ENCODE measurements at regions not wholly inside any gene's neighbourhood (a gene's known extent, or its start where the extent isn't known, plus 50 kb on each side); places are given as distances from the start of the nearest gene placed in this dataset.

- TF ChIP-seq, protein P1, sequence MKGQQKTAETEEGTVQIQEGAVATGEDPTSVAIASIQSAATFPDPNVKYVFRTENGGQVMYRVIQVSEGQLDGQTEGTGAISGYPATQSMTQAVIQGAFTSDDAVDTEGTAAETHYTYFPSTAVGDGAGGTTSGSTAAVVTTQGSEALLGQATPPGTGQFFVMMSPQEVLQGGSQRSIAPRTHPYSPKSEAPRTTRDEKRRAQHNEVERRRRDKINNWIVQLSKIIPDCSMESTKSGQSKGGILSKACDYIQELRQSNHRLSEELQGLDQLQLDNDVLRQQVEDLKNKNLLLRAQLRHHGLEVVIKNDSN (IDR thresholded peaks at IDR 0.05; ENCODE audit: borderline replicate concordance, low read depth) = no peak
- TF ChIP-seq GABPA (IDR thresholded peaks at IDR 0.05; ENCODE audit: low read depth) = no peak
- TF ChIP-seq JUND (IDR thresholded peaks at IDR 0.05) = no peak
- TF ChIP-seq TCF12 (IDR thresholded peaks at IDR 0.05) = no peak
- TF ChIP-seq NFIC (IDR thresholded peaks at IDR 0.05; ENCODE audit: borderline replicate concordance) = no peak
- TF ChIP-seq EZH2phosphoT487 (IDR thresholded peaks at IDR 0.05; ENCODE audit: borderline replicate concordance, low read depth) = no peak
These were observed 85.2 kb downstream of the ELOVL4 start (continued) for GRCh38 chr6:79862126-79862525.

GRCh38 chr6:79861023-79861422, 86.3 kb downstream of the ELOVL4 start:
- H3F3A ChIP-seq (replicated peaks; ENCODE audit: insufficient read depth) = no peaks in the 10 kb centered on the region
- WGBS (ENCODE audit: low lambda C conversion rate) = 59% methylated on average over 7 of the region's 7 CpGs
- no peak overlapping the region for H3K4me2 ChIP-seq
- H3K27me3 ChIP-seq (ENCODE audit: insufficient read depth) = no peaks in the 10 kb centered on the region
- no peaks in the 10 kb centered on the region for H3K79me2 ChIP-seq (ENCODE audit: insufficient read depth)
- DNase-seq = no peak
- no peak overlapping the region for H3K27ac ChIP-seq (ENCODE audit: low read depth in 2 of 2, low read length in 1 of 2)
- no peak overlapping the region for H3K4me3 ChIP-seq (ENCODE audit: low read depth in 2 of 2, low read length in 1 of 2)
- H4K20me1 ChIP-seq (ENCODE audit: insufficient read depth) = no peaks in the 10 kb centered on the region
- ChIA-PET POLR2A (no interaction called here), CTCF (interaction anchor here (1.2 to 2.3 kb wide), 4 partner anchors 9 to 82 kb away, joined by 4 to 13 read pairs (median 6); no protein-coding TSS in a partner anchor)
- no peaks in the 10 kb centered on the region for H3K36me3 ChIP-seq (replicated peaks in 1 of 2; ENCODE audit: control insufficient read depth in 1 of 2, insufficient read depth in 2 of 2, low read length in 1 of 2)
- H2AFZ ChIP-seq (ENCODE audit: low read depth) = no peak overlapping the region
- no peak overlapping the region for H3K9ac ChIP-seq
- no peaks in the 10 kb centered on the region for H3K9me3 ChIP-seq
- TF ChIP-seq FOXM1 (IDR thresholded peaks at IDR 0.05; ENCODE audit: low read depth) (no peak), EZH2phosphoT487 (IDR thresholded peaks at IDR 0.05; ENCODE audit: borderline replicate concordance, low read depth) (no peak), GATA2 (CRISPR knock-in tag; IDR thresholded peaks at IDR 0.05) (0 out of 2 replicates have a peak, but pooled peaks have one; percentile 14)
- TF ChIP-seq, protein P2, sequence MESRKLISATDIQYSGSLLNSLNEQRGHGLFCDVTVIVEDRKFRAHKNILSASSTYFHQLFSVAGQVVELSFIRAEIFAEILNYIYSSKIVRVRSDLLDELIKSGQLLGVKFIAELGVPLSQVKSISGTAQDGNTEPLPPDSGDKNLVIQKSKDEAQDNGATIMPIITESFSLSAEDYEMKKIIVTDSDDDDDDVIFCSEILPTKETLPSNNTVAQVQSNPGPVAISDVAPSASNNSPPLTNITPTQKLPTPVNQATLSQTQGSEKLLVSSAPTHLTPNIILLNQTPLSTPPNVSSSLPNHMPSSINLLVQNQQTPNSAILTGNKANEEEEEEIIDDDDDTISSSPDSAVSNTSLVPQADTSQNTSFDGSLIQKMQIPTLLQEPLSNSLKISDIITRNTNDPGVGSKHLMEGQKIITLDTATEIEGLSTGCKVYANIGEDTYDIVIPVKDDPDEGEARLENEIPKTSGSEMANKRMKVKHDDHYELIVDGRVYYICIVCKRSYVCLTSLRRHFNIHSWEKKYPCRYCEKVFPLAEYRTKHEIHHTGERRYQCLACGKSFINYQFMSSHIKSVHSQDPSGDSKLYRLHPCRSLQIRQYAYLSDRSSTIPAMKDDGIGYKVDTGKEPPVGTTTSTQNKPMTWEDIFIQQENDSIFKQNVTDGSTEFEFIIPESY (IDR thresholded peaks at IDR 0.05; ENCODE audit: borderline replicate concordance, low read depth) = no peak
- TF ChIP-seq, protein P3, sequence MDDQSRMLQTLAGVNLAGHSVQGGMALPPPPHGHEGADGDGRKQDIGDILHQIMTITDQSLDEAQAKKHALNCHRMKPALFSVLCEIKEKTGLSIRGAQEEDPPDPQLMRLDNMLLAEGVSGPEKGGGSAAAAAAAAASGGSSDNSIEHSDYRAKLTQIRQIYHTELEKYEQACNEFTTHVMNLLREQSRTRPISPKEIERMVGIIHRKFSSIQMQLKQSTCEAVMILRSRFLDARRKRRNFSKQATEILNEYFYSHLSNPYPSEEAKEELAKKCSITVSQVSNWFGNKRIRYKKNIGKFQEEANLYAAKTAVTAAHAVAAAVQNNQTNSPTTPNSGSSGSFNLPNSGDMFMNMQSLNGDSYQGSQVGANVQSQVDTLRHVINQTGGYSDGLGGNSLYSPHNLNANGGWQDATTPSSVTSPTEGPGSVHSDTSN (IDR thresholded peaks at IDR 0.05) = no peak
- H3K4me1 ChIP-seq (ENCODE audit: control insufficient read depth in 1 of 2, insufficient read depth in 2 of 2, low read depth in 1 of 2, low read length in 1 of 2) = peaks cover 0 to 8% of the 10 kb centered on the region in 2 experiments; a peak in 1 of 4 replicates
- no peaks in the 10 kb centered on the region for H3K9me2 ChIP-seq

DNA sequence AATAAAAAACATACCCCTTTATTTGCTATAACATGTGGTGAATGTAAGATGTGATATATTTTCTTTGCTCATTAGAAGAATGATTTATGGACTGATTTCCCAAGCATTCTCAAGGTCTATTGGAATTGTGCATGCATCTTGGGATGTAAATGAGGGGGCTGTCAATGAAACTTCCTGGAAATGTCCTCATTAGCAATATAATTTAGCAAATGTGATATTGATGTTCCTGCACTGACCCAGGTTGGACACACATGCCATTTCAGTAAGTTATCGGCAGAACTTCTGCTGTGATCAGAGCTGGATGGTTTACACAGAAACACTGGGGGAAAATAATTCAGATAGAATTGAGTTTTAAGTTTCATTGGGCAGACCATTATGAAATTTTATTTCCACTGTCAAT, 99.9 kb downstream of the ELOVL4 start:
- Histone ChIP-seq H3K36me3 (replicated peaks in 1 of 2; ENCODE audit: control insufficient read depth in 1 of 2, insufficient read depth in 2 of 2, low read length in 1 of 2) (no peaks in the 10 kb centered on the region), H3K27me3 (ENCODE audit: insufficient read depth) (no peaks in the 10 kb centered on the region), H4K20me1 (ENCODE audit: insufficient read depth) (no peaks in the 10 kb centered on the region), H3K79me2 (ENCODE audit: insufficient read depth) (no peaks in the 10 kb centered on the region), H3K9ac (no peak overlapping the region), H2AFZ (ENCODE audit: low read depth) (no peak overlapping the region), H3K9me2 (no peaks in the 10 kb centered on the region), H3K9me3 (no peaks in the 10 kb centered on the region), H3K4me2 (no peak overlapping the region), H3K27ac (ENCODE audit: low read depth in 2 of 2, low read length in 1 of 2) (no peak overlapping the region), H3K4me3 (ENCODE audit: low read depth in 2 of 2, low read length in 1 of 2) (no peak overlapping the region), H3F3A (replicated peaks; ENCODE audit: insufficient read depth) (no peaks in the 10 kb centered on the region), H3K4me1 (ENCODE audit: control insufficient read depth in 1 of 2, insufficient read depth in 2 of 2, low read depth in 1 of 2, low read length in 1 of 2) (no peaks in the 10 kb centered on the region)
- whole genome bisulfite sequencing (ENCODE audit: low lambda C conversion rate) = 92% methylated on average over 1 of the region's 1 CpG
- ChIA-PET CTCF (interaction anchor here (0.9 to 1.1 kb wide), 4 partner anchors 33 to 380 kb away, joined by 3 read pairs; no protein-coding TSS in a partner anchor), POLR2A (no interaction called here)
- no peak for DNase-seq
- TF ChIP-seq NRF1 (IDR thresholded peaks at IDR 0.05; ENCODE audit: low read depth, low read length) = no peak
- no peak for TF ChIP-seq MEF2A (IDR thresholded peaks at IDR 0.05; ENCODE audit: borderline replicate concordance, low read depth)
- TF ChIP-seq, protein P1 (IDR thresholded peaks at IDR 0.05; ENCODE audit: borderline replicate concordance, low read depth) = no peak
- TF ChIP-seq TAF1 (IDR thresholded peaks at IDR 0.05; ENCODE audit: borderline replicate concordance, low read depth, low read length) = no peak
- no peak for TF ChIP-seq GATA2 (CRISPR knock-in tag; IDR thresholded peaks at IDR 0.05)
- TF ChIP-seq RAD21 (IDR thresholded peaks at IDR 0.05; ENCODE audit: low read length) = no peak
- TF ChIP-seq TCF12 (IDR thresholded peaks at IDR 0.05) = no peak
- TF ChIP-seq EP300 (IDR thresholded peaks at IDR 0.05; ENCODE audit: borderline replicate concordance in 1 of 2, low read depth in 1 of 2, low read length in 1 of 2) = no peak
- TF ChIP-seq FOXJ3 (CRISPR knock-in tag; IDR thresholded peaks at IDR 0.05) = no peak
- no peak for TF ChIP-seq USF2 (IDR thresholded peaks at IDR 0.05; ENCODE audit: borderline replicate concordance, low read depth, low read length)
- TF ChIP-seq FOXM1 (IDR thresholded peaks at IDR 0.05; ENCODE audit: low read depth) = no peak

Data from SK-N-SH (cell line).